ENCODE measurements at regions not wholly inside any gene's neighbourhood (a gene's known extent, or its start where the extent isn't known, plus 50 kb on each side); places are given as distances from the start of the nearest gene placed in this dataset.

GRCh38 chr12:86373813-86374212, 117.6 kb upstream of the MGAT4C start:
- no peaks in the 10 kb centered on the region for H3K4me1 ChIP-seq (ENCODE audit: low read depth)
- H3K9me3 ChIP-seq (ENCODE audit: low read depth): no peaks in the 10 kb centered on the region
- TF ChIP-seq, protein P1, sequence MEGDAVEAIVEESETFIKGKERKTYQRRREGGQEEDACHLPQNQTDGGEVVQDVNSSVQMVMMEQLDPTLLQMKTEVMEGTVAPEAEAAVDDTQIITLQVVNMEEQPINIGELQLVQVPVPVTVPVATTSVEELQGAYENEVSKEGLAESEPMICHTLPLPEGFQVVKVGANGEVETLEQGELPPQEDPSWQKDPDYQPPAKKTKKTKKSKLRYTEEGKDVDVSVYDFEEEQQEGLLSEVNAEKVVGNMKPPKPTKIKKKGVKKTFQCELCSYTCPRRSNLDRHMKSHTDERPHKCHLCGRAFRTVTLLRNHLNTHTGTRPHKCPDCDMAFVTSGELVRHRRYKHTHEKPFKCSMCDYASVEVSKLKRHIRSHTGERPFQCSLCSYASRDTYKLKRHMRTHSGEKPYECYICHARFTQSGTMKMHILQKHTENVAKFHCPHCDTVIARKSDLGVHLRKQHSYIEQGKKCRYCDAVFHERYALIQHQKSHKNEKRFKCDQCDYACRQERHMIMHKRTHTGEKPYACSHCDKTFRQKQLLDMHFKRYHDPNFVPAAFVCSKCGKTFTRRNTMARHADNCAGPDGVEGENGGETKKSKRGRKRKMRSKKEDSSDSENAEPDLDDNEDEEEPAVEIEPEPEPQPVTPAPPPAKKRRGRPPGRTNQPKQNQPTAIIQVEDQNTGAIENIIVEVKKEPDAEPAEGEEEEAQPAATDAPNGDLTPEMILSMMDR (IDR thresholded peaks at IDR 0.05; ENCODE audit: low read depth, low read length): no peak
- no peak overlapping the region for H3K4me3 ChIP-seq
- no peak overlapping the region for H3K27ac ChIP-seq
- no peaks in the 10 kb centered on the region for H3K27me3 ChIP-seq
- no peaks in the 10 kb centered on the region for H3K36me3 ChIP-seq
- no peak for DNase-seq (ENCODE audit: low read depth in 1 of 2, low spot score in 1 of 2)

GRCh38 chr12:86367137-86367536, 110.9 kb upstream of the MGAT4C start:
- H3K36me3 ChIP-seq: no peaks in the 10 kb centered on the region
- DNase-seq (ENCODE audit: low read depth in 1 of 2, low spot score in 1 of 2): peak; percentile 6 to 47

GRCh38 chr12:86349196-86349595, 93.0 kb upstream of the MGAT4C start:
- no peaks in the 10 kb centered on the region for H3K36me3 ChIP-seq
- no peak overlapping the region for H3K4me3 ChIP-seq
- H3K4me1 ChIP-seq (ENCODE audit: low read depth): peaks cover 4% of the 10 kb centered on the region
- TF ChIP-seq, protein P1 (IDR thresholded peaks at IDR 0.05; ENCODE audit: low read depth, low read length): no peak
- no peak for DNase-seq (ENCODE audit: low read depth in 1 of 2, low spot score in 1 of 2)
- H3K9me3 ChIP-seq (ENCODE audit: low read depth): no peaks in the 10 kb centered on the region
- H3K27me3 ChIP-seq: no peaks in the 10 kb centered on the region
- H3K27ac ChIP-seq: peak overlapping the region; percentile 6

More at GRCh38 chr12:86367137-86367536, 110.9 kb upstream of the MGAT4C start:
- H3K9me3 ChIP-seq (ENCODE audit: low read depth): no peaks in the 10 kb centered on the region
- TF ChIP-seq, protein P1 (IDR thresholded peaks at IDR 0.05; ENCODE audit: low read depth, low read length): no peak
- peak overlapping the region; percentile 79 for H3K27ac ChIP-seq
- no peaks in the 10 kb centered on the region for H3K27me3 ChIP-seq
- no peak overlapping the region for H3K4me3 ChIP-seq
- peaks cover 7% of the 10 kb centered on the region for H3K4me1 ChIP-seq (ENCODE audit: low read depth)

GRCh38 chr12:86333955-86334522, 77.8 kb upstream of the MGAT4C start:
- no peak for DNase-seq (ENCODE audit: low read depth in 1 of 2, low spot score in 1 of 2)
- no peak overlapping the region for H3K4me3 ChIP-seq
- peaks cover 19% of the 10 kb centered on the region for H3K4me1 ChIP-seq (ENCODE audit: low read depth)
- no peaks in the 10 kb centered on the region for H3K36me3 ChIP-seq
- peak overlapping the region; percentile 78 for H3K27ac ChIP-seq
- TF ChIP-seq, protein P1 (IDR thresholded peaks at IDR 0.05; ENCODE audit: low read depth, low read length): no peak
- no peaks in the 10 kb centered on the region for H3K27me3 ChIP-seq
- no peaks in the 10 kb centered on the region for H3K9me3 ChIP-seq (ENCODE audit: low read depth)

DNA sequence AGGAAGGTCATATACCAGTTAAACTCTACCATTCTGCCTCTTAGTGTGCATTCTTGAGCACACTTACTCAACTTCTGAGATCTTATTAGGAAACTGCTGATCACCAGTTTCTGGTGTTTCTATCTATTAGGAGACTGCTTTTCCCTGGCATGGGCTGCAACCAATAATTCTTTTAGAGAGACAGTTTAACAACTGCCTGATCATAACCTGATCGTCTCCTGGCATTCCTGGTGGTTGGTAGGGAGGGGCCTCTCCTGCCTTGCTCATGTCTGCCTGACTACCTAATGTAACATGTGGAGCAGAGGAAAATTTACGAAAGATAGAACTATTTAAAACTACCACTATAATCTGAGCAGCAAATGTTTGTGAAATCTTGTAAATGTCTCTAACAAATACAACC, 75.3 kb upstream of the MGAT4C start:
- TF ChIP-seq, protein P1 (IDR thresholded peaks at IDR 0.05; ENCODE audit: low read depth, low read length): no peak
- Histone ChIP-seq H3K4me3 (no peak overlapping the region), H3K27ac (no peak overlapping the region), H3K9me3 (ENCODE audit: low read depth) (no peaks in the 10 kb centered on the region), H3K36me3 (no peaks in the 10 kb centered on the region), H3K4me1 (ENCODE audit: low read depth) (peaks cover 19% of the 10 kb centered on the region), H3K27me3 (no peaks in the 10 kb centered on the region)
- no peak for DNase-seq (ENCODE audit: low read depth in 1 of 2, low spot score in 1 of 2)
